GM23338 (cell line): ENCODE measurements at regions not wholly inside any gene's neighbourhood (a gene's known extent, or its start where the extent isn't known, plus 50 kb on each side); places are given as distances from the start of the nearest gene placed in this dataset.

Experiments used
- ATAC-seq: fragments of 200-7000 bp; cut with Tn5 transposase; 3 replicates; pipeline ENCODE4 v1.9.1; 2020
- DNase-seq: peaks from one replicate; pipeline ENCODE4 v3.0.0-alpha.2; 2015; ENCODE audit warnings: low spot score
- H2AFZ ChIP-seq: fragments of 200-600 bp; sonication (generic); 2 replicates; pipeline ENCODE4 v1.8.0; 2016; ENCODE audit warnings: antibody characterized with exemption, mild to moderate bottlenecking, moderate library complexity
- H3F3A ChIP-seq: fragments of 200-600 bp; sonication (generic); replicated peaks from 2 replicates; pipeline ENCODE4 v1.8.0; 2017; ENCODE audit warnings: antibody characterized with exemption, mixed run types, low read depth
- H3K27ac ChIP-seq: fragments of 200-600 bp; sonication (generic); 2 replicates; pipeline ENCODE4 v1.6.1; 2016; ENCODE audit warnings: low read depth
- H3K27me3 ChIP-seq: fragments of 200-600 bp; sonication (generic); 2 replicates; pipeline ENCODE4 v1.8.0; 2016; ENCODE audit warnings: mild to moderate bottlenecking, mixed run types, moderate library complexity; ENCODE audit not compliant: insufficient read depth
- H3K36me3 ChIP-seq: fragments of 200-600 bp; sonication (generic); 2 replicates; pipeline ENCODE4 v1.8.0; 2016; ENCODE audit warnings: mild to moderate bottlenecking; ENCODE audit not compliant: insufficient read depth
- H3K4me1 ChIP-seq: fragments of 200-600 bp; sonication (generic); 2 replicates; pipeline ENCODE4 v1.8.0; 2016; ENCODE audit warnings: mild to moderate bottlenecking, moderate library complexity; ENCODE audit not compliant: insufficient read depth
- H3K4me2 ChIP-seq: fragments of 200-600 bp; sonication (generic); 2 replicates; pipeline ENCODE4 v1.7.1; 2017; ENCODE audit warnings: mixed run types
- H3K4me3 ChIP-seq: fragments of 200-600 bp; sonication (generic); 2 replicates; pipeline ENCODE4 v1.6.1; 2016; ENCODE audit warnings: mixed run types
- H3K79me2 ChIP-seq: fragments of 200-600 bp; sonication (generic); replicated peaks from 2 replicates; pipeline ENCODE4 v1.8.0; 2017; ENCODE audit warnings: mild to moderate bottlenecking; ENCODE audit not compliant: insufficient read depth
- H3K9me2 ChIP-seq: fragments of 200-600 bp; sonication (generic); 2 replicates; pipeline ENCODE4 v1.8.0; 2017; ENCODE audit not compliant: insufficient read depth
- H4K20me1 ChIP-seq: fragments of 200-600 bp; sonication (generic); replicated peaks from 2 replicates; pipeline ENCODE4 v1.8.0; 2017; ENCODE audit warnings: mild to moderate bottlenecking; ENCODE audit not compliant: insufficient read depth
- H3K27ac Mint-ChIP-seq: 2 replicates; pipeline ENCODE4 v1.8.0; 2020; ENCODE audit warnings: inconsistent platforms, mild to moderate bottlenecking, moderate library complexity, mixed read lengths
- H3K27me3 Mint-ChIP-seq: 3 replicates; pipeline ENCODE4 v1.8.0; 2022; ENCODE audit warnings: low read depth, mild to moderate bottlenecking, moderate library complexity, mixed read lengths, inconsistent platforms; ENCODE audit not compliant: insufficient read depth, poor library complexity
- H3K36me3 Mint-ChIP-seq: 3 replicates; pipeline ENCODE4 v1.8.0; 2021; ENCODE audit warnings: low read depth, mild to moderate bottlenecking, inconsistent platforms, moderate library complexity, mixed read lengths
- H3K4me1 Mint-ChIP-seq: 3 replicates; pipeline ENCODE4 v1.8.0; 2020; ENCODE audit warnings: mild to moderate bottlenecking, inconsistent platforms, mixed read lengths
- H3K4me3 Mint-ChIP-seq: 3 replicates; pipeline ENCODE4 v1.8.0; 2021; ENCODE audit warnings: moderate library complexity, mild to moderate bottlenecking, inconsistent platforms, mixed read lengths
- H3K9me3 Mint-ChIP-seq: 3 replicates; pipeline ENCODE4 v1.8.0; 2020; ENCODE audit warnings: moderate library complexity, mild to moderate bottlenecking, inconsistent platforms, mixed read lengths
- CREB1 ChIP-seq: fragments of 250-450 bp; sonication (Bioruptor Pico); IDR thresholded peaks from 2 replicates; pipeline ENCODE4 v1.5.0; 2020; ENCODE audit warnings: low read depth, mild to moderate bottlenecking, moderate library complexity
- EZH2 ChIP-seq: fragments of 200-600 bp; sonication (generic); IDR thresholded peaks from one replicate; pipeline ENCODE4 v1.8.0; 2017; ENCODE audit warnings: antibody characterized with exemption, mild to moderate bottlenecking, low read depth; ENCODE audit not compliant: unreplicated experiment
- EZH2phosphoT487 ChIP-seq: fragments of 200-600 bp; sonication (generic); IDR thresholded peaks from one replicate; pipeline ENCODE4 v1.8.1; 2018; ENCODE audit warnings: antibody characterized with exemption; ENCODE audit not compliant: unreplicated experiment
- JUNB ChIP-seq: IDR thresholded peaks from one replicate; pipeline ENCODE4 v1.6.1; 2016; ENCODE audit warnings: antibody characterized with exemption; ENCODE audit not compliant: unreplicated experiment
- NANOG ChIP-seq: IDR thresholded peaks from 2 replicates; pipeline ENCODE4 v1.6.1; 2016; ENCODE audit warnings: antibody characterized with exemption, borderline replicate concordance
- POLR2AphosphoS5 ChIP-seq: IDR thresholded peaks from 2 replicates; pipeline ENCODE4 v1.6.1; 2016; ENCODE audit warnings: antibody characterized with exemption, low read depth
- STAT1 ChIP-seq: IDR thresholded peaks from one replicate; pipeline ENCODE4 v1.6.1; 2016; ENCODE audit warnings: antibody characterized with exemption; ENCODE audit not compliant: unreplicated experiment
- TF ChIP-seq, protein P1 (sequence below): IDR thresholded peaks from one replicate; pipeline ENCODE4 v1.6.1; 2018; ENCODE audit warnings: antibody characterized with exemption; ENCODE audit not compliant: unreplicated experiment
- TF ChIP-seq, protein P2 (sequence below): IDR thresholded peaks from 2 replicates; pipeline ENCODE4 v1.6.1; 2016; ENCODE audit warnings: antibody characterized with exemption
- TF ChIP-seq, protein P3 (sequence below), 2 experiments: fragments of 200-600 bp in 1 of 2; sonication (generic) in 1 of 2; conservative IDR thresholded peaks; 2 replicates each; pipeline versions ENCODE4 v1.5.1 to v1.6.1; 2016 to 2017; ENCODE audit warnings: antibody characterized with exemption in 2 of 2, low read depth in 2 of 2, mild to moderate bottlenecking in 2 of 2, moderate library complexity in 1 of 2
- TF ChIP-seq, protein P4 (sequence below): fragments of 250-450 bp; sonication (Bioruptor Pico); IDR thresholded peaks from 2 replicates; pipeline ENCODE4 v1.5.0; 2020; ENCODE audit warnings: mild to moderate bottlenecking, moderate library complexity

DNA sequence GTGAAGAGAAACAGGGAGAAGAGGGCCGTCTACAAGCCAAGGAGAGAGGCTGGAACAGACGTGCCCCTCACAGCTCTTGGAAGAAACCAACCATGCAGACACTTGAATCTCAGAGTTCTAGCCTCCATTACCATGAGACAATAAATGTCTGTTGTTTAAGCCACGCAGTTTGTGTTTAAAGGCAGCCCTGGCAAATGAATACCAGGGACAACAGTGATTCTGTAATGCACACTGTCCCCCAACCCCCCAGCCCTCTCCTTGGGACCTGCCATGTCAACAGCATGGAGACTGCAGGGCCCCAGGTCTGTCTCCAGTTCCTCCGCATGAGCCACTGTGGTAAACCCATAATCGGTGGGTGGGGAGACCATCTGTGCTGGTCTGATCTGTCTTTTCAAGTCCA lies 348.0 kb upstream of the KLF3 start (continued):
- no peak for TF ChIP-seq CREB1 (CRISPR knock-in tag)
- TF ChIP-seq, protein P1, sequence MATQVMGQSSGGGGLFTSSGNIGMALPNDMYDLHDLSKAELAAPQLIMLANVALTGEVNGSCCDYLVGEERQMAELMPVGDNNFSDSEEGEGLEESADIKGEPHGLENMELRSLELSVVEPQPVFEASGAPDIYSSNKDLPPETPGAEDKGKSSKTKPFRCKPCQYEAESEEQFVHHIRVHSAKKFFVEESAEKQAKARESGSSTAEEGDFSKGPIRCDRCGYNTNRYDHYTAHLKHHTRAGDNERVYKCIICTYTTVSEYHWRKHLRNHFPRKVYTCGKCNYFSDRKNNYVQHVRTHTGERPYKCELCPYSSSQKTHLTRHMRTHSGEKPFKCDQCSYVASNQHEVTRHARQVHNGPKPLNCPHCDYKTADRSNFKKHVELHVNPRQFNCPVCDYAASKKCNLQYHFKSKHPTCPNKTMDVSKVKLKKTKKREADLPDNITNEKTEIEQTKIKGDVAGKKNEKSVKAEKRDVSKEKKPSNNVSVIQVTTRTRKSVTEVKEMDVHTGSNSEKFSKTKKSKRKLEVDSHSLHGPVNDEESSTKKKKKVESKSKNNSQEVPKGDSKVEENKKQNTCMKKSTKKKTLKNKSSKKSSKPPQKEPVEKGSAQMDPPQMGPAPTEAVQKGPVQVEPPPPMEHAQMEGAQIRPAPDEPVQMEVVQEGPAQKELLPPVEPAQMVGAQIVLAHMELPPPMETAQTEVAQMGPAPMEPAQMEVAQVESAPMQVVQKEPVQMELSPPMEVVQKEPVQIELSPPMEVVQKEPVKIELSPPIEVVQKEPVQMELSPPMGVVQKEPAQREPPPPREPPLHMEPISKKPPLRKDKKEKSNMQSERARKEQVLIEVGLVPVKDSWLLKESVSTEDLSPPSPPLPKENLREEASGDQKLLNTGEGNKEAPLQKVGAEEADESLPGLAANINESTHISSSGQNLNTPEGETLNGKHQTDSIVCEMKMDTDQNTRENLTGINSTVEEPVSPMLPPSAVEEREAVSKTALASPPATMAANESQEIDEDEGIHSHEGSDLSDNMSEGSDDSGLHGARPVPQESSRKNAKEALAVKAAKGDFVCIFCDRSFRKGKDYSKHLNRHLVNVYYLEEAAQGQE, result no peak
- TF ChIP-seq, protein P2, sequence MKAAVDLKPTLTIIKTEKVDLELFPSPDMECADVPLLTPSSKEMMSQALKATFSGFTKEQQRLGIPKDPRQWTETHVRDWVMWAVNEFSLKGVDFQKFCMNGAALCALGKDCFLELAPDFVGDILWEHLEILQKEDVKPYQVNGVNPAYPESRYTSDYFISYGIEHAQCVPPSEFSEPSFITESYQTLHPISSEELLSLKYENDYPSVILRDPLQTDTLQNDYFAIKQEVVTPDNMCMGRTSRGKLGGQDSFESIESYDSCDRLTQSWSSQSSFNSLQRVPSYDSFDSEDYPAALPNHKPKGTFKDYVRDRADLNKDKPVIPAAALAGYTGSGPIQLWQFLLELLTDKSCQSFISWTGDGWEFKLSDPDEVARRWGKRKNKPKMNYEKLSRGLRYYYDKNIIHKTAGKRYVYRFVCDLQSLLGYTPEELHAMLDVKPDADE, result no peak
- TF ChIP-seq, protein P3, sequence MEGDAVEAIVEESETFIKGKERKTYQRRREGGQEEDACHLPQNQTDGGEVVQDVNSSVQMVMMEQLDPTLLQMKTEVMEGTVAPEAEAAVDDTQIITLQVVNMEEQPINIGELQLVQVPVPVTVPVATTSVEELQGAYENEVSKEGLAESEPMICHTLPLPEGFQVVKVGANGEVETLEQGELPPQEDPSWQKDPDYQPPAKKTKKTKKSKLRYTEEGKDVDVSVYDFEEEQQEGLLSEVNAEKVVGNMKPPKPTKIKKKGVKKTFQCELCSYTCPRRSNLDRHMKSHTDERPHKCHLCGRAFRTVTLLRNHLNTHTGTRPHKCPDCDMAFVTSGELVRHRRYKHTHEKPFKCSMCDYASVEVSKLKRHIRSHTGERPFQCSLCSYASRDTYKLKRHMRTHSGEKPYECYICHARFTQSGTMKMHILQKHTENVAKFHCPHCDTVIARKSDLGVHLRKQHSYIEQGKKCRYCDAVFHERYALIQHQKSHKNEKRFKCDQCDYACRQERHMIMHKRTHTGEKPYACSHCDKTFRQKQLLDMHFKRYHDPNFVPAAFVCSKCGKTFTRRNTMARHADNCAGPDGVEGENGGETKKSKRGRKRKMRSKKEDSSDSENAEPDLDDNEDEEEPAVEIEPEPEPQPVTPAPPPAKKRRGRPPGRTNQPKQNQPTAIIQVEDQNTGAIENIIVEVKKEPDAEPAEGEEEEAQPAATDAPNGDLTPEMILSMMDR (conservative IDR thresholded peaks at IDR 0.05; ENCODE audit: low read depth in 2 of 2), result no peak

DNA sequence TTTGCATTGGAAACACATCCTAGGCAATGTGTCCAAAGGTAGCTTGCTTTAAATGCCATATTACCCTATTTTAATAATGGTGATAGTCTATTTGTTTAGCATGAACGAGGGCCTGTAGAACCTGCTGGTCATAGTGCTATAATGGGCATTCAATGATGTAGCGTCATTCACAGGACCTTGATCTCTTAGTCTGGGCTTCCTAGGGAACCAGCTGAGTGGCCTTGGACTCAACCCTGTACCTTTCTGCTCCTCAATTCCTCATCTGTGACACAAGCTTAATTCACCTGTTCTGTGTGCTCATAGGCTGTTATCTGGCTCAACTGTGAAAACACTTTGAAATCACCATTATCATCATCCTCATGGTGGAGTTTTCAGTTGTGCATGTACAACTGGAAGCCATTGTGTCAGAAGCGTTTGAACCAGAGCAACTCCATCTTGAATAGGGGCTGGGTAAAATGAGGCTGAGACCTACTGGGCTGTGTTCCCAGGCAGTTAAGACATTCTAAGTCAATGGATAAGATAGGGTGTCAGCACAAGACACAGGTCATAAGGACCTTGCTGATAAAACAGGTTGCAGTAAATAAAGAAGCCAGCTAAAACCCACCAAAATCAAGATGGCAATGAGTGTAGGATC lies 346.8 kb upstream of the KLF3 start:
- Histone ChIP-seq H2AFZ (no peak overlapping the region), H3K4me1 (peaks cover 12% of the 10 kb centered on the region), H4K20me1 (no peaks in the 10 kb centered on the region), H3K27me3 (no peaks in the 10 kb centered on the region), H3K36me3 (no peaks in the 10 kb centered on the region), H3F3A (no peaks in the 10 kb centered on the region), H3K9me2 (0 out of 2 replicates have a peak, but pooled peaks cover 3% of the 10 kb centered on the region), H3K79me2 (no peaks in the 10 kb centered on the region), H3K4me3 (no peak overlapping the region), H3K27ac (no peak overlapping the region), H3K4me2 (no peak overlapping the region)
- ATAC-seq (no peak), DNase-seq (no peak)
- Mint-ChIP-seq H3K36me3 (peaks cover 2% of the 10 kb centered on the region; the same call in 1 of the 3 replicates), H3K4me3 (no peak overlapping the region), H3K27ac (no peak overlapping the region), H3K4me1 (peaks cover 16% of the 10 kb centered on the region), H3K27me3 (no peaks in the 10 kb centered on the region), H3K9me3 (peaks cover under 1% of the 10 kb centered on the region; the same call in 1 of the 3 replicates)
- TF ChIP-seq NANOG (no peak), STAT1 (no peak), EZH2 (no peak), JUNB (no peak), CREB1 (CRISPR knock-in tag) (no peak), POLR2AphosphoS5 (no peak), EZH2phosphoT487 (no peak)
- TF ChIP-seq, protein P4, sequence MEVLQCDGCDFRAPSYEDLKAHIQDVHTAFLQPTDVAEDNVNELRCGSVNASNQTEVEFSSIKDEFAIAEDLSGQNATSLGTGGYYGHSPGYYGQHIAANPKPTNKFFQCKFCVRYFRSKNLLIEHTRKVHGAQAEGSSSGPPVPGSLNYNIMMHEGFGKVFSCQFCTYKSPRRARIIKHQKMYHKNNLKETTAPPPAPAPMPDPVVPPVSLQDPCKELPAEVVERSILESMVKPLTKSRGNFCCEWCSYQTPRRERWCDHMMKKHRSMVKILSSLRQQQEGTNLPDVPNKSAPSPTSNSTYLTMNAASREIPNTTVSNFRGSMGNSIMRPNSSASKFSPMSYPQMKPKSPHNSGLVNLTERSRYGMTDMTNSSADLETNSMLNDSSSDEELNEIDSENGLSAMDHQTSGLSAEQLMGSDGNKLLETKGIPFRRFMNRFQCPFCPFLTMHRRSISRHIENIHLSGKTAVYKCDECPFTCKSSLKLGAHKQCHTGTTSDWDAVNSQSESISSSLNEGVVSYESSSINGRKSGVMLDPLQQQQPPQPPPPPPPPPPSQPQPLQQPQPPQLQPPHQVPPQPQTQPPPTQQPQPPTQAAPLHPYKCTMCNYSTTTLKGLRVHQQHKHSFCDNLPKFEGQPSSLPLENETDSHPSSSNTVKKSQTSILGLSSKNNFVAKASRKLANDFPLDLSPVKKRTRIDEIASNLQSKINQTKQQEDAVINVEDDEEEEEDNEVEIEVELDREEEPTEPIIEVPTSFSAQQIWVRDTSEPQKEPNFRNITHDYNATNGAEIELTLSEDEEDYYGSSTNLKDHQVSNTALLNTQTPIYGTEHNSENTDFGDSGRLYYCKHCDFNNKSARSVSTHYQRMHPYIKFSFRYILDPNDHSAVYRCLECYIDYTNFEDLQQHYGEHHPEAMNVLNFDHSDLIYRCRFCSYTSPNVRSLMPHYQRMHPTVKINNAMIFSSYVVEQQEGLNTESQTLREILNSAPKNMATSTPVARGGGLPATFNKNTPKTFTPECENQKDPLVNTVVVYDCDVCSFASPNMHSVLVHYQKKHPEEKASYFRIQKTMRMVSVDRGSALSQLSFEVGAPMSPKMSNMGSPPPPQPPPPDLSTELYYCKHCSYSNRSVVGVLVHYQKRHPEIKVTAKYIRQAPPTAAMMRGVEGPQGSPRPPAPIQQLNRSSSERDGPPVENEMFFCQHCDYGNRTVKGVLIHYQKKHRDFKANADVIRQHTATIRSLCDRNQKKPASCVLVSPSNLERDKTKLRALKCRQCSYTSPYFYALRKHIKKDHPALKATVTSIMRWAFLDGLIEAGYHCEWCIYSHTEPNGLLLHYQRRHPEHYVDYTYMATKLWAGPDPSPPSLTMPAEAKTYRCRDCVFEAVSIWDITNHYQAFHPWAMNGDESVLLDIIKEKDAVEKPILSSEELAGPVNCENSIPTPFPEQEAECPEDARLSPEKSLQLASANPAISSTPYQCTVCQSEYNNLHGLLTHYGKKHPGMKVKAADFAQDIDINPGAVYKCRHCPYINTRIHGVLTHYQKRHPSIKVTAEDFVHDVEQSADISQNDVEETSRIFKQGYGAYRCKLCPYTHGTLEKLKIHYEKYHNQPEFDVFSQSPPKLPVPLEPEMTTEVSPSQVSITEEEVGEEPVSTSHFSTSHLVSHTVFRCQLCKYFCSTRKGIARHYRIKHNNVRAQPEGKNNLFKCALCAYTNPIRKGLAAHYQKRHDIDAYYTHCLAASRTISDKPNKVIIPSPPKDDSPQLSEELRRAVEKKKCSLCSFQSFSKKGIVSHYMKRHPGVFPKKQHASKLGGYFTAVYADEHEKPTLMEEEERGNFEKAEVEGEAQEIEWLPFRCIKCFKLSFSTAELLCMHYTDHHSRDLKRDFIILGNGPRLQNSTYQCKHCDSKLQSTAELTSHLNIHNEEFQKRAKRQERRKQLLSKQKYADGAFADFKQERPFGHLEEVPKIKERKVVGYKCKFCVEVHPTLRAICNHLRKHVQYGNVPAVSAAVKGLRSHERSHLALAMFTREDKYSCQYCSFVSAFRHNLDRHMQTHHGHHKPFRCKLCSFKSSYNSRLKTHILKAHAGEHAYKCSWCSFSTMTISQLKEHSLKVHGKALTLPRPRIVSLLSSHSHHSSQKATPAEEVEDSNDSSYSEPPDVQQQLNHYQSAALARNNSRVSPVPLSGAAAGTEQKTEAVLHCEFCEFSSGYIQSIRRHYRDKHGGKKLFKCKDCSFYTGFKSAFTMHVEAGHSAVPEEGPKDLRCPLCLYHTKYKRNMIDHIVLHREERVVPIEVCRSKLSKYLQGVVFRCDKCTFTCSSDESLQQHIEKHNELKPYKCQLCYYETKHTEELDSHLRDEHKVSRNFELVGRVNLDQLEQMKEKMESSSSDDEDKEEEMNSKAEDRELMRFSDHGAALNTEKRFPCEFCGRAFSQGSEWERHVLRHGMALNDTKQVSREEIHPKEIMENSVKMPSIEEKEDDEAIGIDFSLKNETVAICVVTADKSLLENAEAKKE (CRISPR knock-in tag), result no peak
